ENCODE measurements at regions not wholly inside any gene's neighbourhood (a gene's known extent, or its start where the extent isn't known, plus 50 kb on each side); places are given as distances from the start of the nearest gene placed in this dataset.
A peak's percentile ranks its signal among the peaks of the same experiment; 100 is the strongest.
"Not testable (repeated sequence)": the region's sequence is repeated elsewhere in the genome, so short reads cannot be mapped to it uniquely, and the experiment has no call there.

GRCh38 chr5:12945477-12945876, 999.0 kb downstream of the DNAH5 start:
- not testable (repeated sequence) for H3T11ph ChIP-seq (ENCODE audit: low read length); H3K4me3 Mint-ChIP-seq; H3K27me3 Mint-ChIP-seq (ENCODE audit: low read depth); H3K4ac ChIP-seq (ENCODE audit: low read depth, low read length); H3K9me3 ChIP-seq (ENCODE audit: control insufficient read depth, low read depth, low read length); H2AFZ ChIP-seq (ENCODE audit: low read length); H3K4me1 ChIP-seq (ENCODE audit: insufficient read depth, low read length); H4K5ac ChIP-seq (ENCODE audit: insufficient read length, low read depth, low read length); H2BK5ac ChIP-seq (ENCODE audit: insufficient read length, low read length); H3K4me2 ChIP-seq (ENCODE audit: insufficient read depth, insufficient read length, low read length); H3K23me2 ChIP-seq (ENCODE audit: insufficient read length, low read depth, low read length, poor library complexity, severe bottlenecking); H3K18ac ChIP-seq (ENCODE audit: insufficient read length, low read depth, low read length); H4K8ac ChIP-seq (replicated peaks; ENCODE audit: insufficient read length, low read depth, low read length); H3K27ac Mint-ChIP-seq; H2BK120ac ChIP-seq (ENCODE audit: low read depth, low read length, poor library complexity, severe bottlenecking); H3K79me1 ChIP-seq (ENCODE audit: insufficient read depth, low read depth, low read length, poor library complexity, severe bottlenecking); H4K91ac ChIP-seq (ENCODE audit: insufficient read length, low read depth, low read length); H3K27me3 ChIP-seq (ENCODE audit: insufficient read depth, low read length); H3K56ac ChIP-seq (ENCODE audit: insufficient read length, low read depth, low read length); H2AK5ac ChIP-seq (ENCODE audit: insufficient read length, low read length); DNase-seq; H2BK12ac ChIP-seq (ENCODE audit: insufficient read length, low read depth, low read length); H3K23ac ChIP-seq (ENCODE audit: insufficient read length, low read depth, low read length); H3K9ac ChIP-seq (ENCODE audit: extremely low read depth, insufficient read length, low read length); H3K36me3 Mint-ChIP-seq (ENCODE audit: insufficient read depth in 1 of 3, low read depth in 3 of 3); H3K79me2 ChIP-seq (ENCODE audit: insufficient read depth, low read length); H2BK20ac ChIP-seq (ENCODE audit: low read depth, low read length, poor library complexity, severe bottlenecking); H3K27ac ChIP-seq (ENCODE audit: insufficient read length, low read depth, low read length); H2BK15ac ChIP-seq (ENCODE audit: low read depth, low read length); H3K14ac ChIP-seq (ENCODE audit: insufficient read depth, low read length); H4K20me1 ChIP-seq (ENCODE audit: control insufficient read depth, insufficient read depth, insufficient read length); H3K9me3 Mint-ChIP-seq
- TF ChIP-seq CTCF (conservative IDR thresholded peaks at IDR 0.05) = peak; percentile 63
- WGBS (ENCODE audit: extremely low coverage, insufficient read length, low lambda C conversion rate) = no CpG with 5 or more reads among the region's 1 CpG
- H3K4me1 Mint-ChIP-seq = peaks cover 7 to 10% of the 10 kb centered on the region in 2 experiments
